MM.1S (cell line): ENCODE measurements at regions not wholly inside any gene's neighbourhood (a gene's known extent, or its start where the extent isn't known, plus 50 kb on each side); places are given as distances from the start of the nearest gene placed in this dataset.

ENCODE experiments used
- DNase-seq: peaks from one replicate; pipeline ENCODE4 v3.0.0-alpha.2; 2015
- H2AFZ ChIP-seq: fragments of 300-600 bp; sonication (generic); 2 replicates; pipeline ENCODE4 v1.6.0; 2016; ENCODE audit warnings: antibody characterized with exemption, low read length
- H3F3A ChIP-seq: fragments of 300-600 bp; sonication (generic); 2 replicates; pipeline ENCODE4 v1.6.1; 2016; ENCODE audit warnings: mild to moderate bottlenecking, antibody characterized with exemption, low read length, moderate library complexity, mixed read lengths; ENCODE audit not compliant: insufficient read depth
- H3K27ac ChIP-seq: fragments of 300-600 bp; sonication (generic); 2 replicates; pipeline ENCODE4 v1.5.1; 2016; ENCODE audit warnings: mild to moderate bottlenecking, low read length
- H3K27me3 ChIP-seq: fragments of 300-600 bp; sonication (generic); replicated peaks from 2 replicates; pipeline ENCODE4 v1.6.0; 2016; ENCODE audit warnings: low read length; ENCODE audit not compliant: insufficient read depth
- H3K36me3 ChIP-seq: fragments of 300-600 bp; sonication (generic); replicated peaks from 2 replicates; pipeline ENCODE4 v1.6.1; 2016; ENCODE audit warnings: mild to moderate bottlenecking, low read length, mixed read lengths; ENCODE audit not compliant: insufficient read depth
- H3K4me1 ChIP-seq: fragments of 300-600 bp; sonication (generic); 2 replicates; pipeline ENCODE4 v1.6.1; 2016; ENCODE audit warnings: low read length, mixed read lengths
- H3K4me2 ChIP-seq: fragments of 300-600 bp; sonication (generic); 2 replicates; pipeline ENCODE4 v1.6.0; 2016; ENCODE audit warnings: low read depth, low read length
- H3K4me3 ChIP-seq: fragments of 300-600 bp; sonication (generic); 2 replicates; pipeline ENCODE4 v1.5.1; 2016; ENCODE audit warnings: low read length, mixed read lengths
- H3K79me2 ChIP-seq: fragments of 300-600 bp; sonication (generic); 2 replicates; pipeline ENCODE4 v1.6.1; 2016; ENCODE audit warnings: mixed run types, low read length, mixed read lengths
- H3K9ac ChIP-seq: fragments of 300-600 bp; sonication (generic); 2 replicates; pipeline ENCODE4 v1.6.1; 2016; ENCODE audit warnings: low read length, mixed read lengths
- H3K9me2 ChIP-seq: fragments of 300-600 bp; sonication (generic); replicated peaks from 2 replicates; pipeline ENCODE4 v1.6.1; 2016; ENCODE audit warnings: mild to moderate bottlenecking, low read length, mixed read lengths; ENCODE audit not compliant: insufficient read depth
- H3K9me3 ChIP-seq: fragments of 300-600 bp; sonication (generic); replicated peaks from 2 replicates; pipeline ENCODE4 v1.6.1; 2016; ENCODE audit warnings: mild to moderate bottlenecking, low read length, mixed read lengths; ENCODE audit not compliant: insufficient read depth
- H4K20me1 ChIP-seq: fragments of 300-600 bp; sonication (generic); 2 replicates; pipeline ENCODE4 v1.6.1; 2016; ENCODE audit warnings: mild to moderate bottlenecking, low read length, moderate library complexity, mixed read lengths; ENCODE audit not compliant: insufficient read depth
- CTCF ChIP-seq: fragments of 300-600 bp; sonication (generic); IDR thresholded peaks from 2 replicates; pipeline ENCODE4 v1.5.1; 2016; ENCODE audit warnings: antibody characterized with exemption, low read length, mixed read lengths
- EZH2 ChIP-seq: fragments of 300-600 bp; sonication (generic); optimal IDR thresholded peaks from 2 replicates; pipeline ENCODE3; 2017; ENCODE audit warnings: low read depth, mild to moderate bottlenecking, antibody characterized with exemption, low read length, mixed read lengths
- EZH2phosphoT487 ChIP-seq: fragments of 300-600 bp; sonication (generic); IDR thresholded peaks from 2 replicates; pipeline ENCODE4 v1.6.1; 2018; ENCODE audit warnings: antibody characterized with exemption, low read length

- Histone ChIP-seq H3K9ac (no peak overlapping the region), H3K27me3 (peaks cover 25% of the 10 kb centered on the region), H3K27ac (no peak overlapping the region), H3K4me3 (no peak overlapping the region), H4K20me1 (no peaks in the 10 kb centered on the region), H3F3A (no peaks in the 10 kb centered on the region), H3K36me3 (no peaks in the 10 kb centered on the region), H3K9me2 (no peaks in the 10 kb centered on the region), H3K4me2 (no peak overlapping the region), H3K4me1 (0 out of 2 replicates have a peak, but pooled peaks cover 4% of the 10 kb centered on the region), H2AFZ (no peak overlapping the region), H3K9me3 (no peaks in the 10 kb centered on the region), H3K79me2 (no peaks in the 10 kb centered on the region)
- no peak for DNase-seq
- TF ChIP-seq EZH2phosphoT487 (no peak), CTCF (no peak), EZH2 (no peak)
Measured at GRCh38 chr12:93055221-93055620, 126.1 kb upstream of the EEA1 start.

- H3K27ac ChIP-seq, result no peak overlapping the region
- TF ChIP-seq CTCF (no peak), EZH2phosphoT487 (no peak), EZH2 (no peak)
- H4K20me1 ChIP-seq, result no peaks in the 10 kb centered on the region
- H3K9me2 ChIP-seq, result no peaks in the 10 kb centered on the region
- no peaks in the 10 kb centered on the region for H3K79me2 ChIP-seq
- H3K9me3 ChIP-seq, result no peaks in the 10 kb centered on the region
- no peaks in the 10 kb centered on the region for H3K36me3 ChIP-seq
- H3K27me3 ChIP-seq, result peaks cover 40% of the 10 kb centered on the region
- no peak overlapping the region for H3K4me2 ChIP-seq
- H3K4me1 ChIP-seq, result peaks cover 10% of the 10 kb centered on the region
- H2AFZ ChIP-seq, result no peak overlapping the region
- H3K4me3 ChIP-seq, result no peak overlapping the region
- H3K9ac ChIP-seq, result no peak overlapping the region
- DNase-seq, result no peak
- H3F3A ChIP-seq, result 0 out of 2 replicates have a peak, but pooled peaks cover 4% of the 10 kb centered on the region
Measured at GRCh38 chr12:93056971-93057535, 128.0 kb upstream of the EEA1 start.

- no peak for DNase-seq
- no peaks in the 10 kb centered on the region for H3K36me3 ChIP-seq
- H3K27me3 ChIP-seq, result peaks cover 52% of the 10 kb centered on the region
- H3K9me2 ChIP-seq, result no peaks in the 10 kb centered on the region
- H2AFZ ChIP-seq, result no peak overlapping the region
- 0 out of 2 replicates have a peak, but pooled peaks cover 4% of the 10 kb centered on the region for H3F3A ChIP-seq
- no peaks in the 10 kb centered on the region for H3K79me2 ChIP-seq
- no peak overlapping the region for H3K9ac ChIP-seq
- H3K4me1 ChIP-seq, result peaks cover 10% of the 10 kb centered on the region
- no peak overlapping the region for H3K4me2 ChIP-seq
- no peaks in the 10 kb centered on the region for H4K20me1 ChIP-seq
- no peak overlapping the region for H3K4me3 ChIP-seq
- no peak overlapping the region for H3K27ac ChIP-seq
- no peak for TF ChIP-seq EZH2
- H3K9me3 ChIP-seq, result no peaks in the 10 kb centered on the region
Measured at GRCh38 chr12:93058280-93058679, 129.2 kb upstream of the EEA1 start.

- Histone ChIP-seq H3K27me3 (peaks cover 61% of the 10 kb centered on the region), H3K36me3 (no peaks in the 10 kb centered on the region), H3K9ac (no peak overlapping the region), H3K27ac (no peak overlapping the region), H3K9me3 (no peaks in the 10 kb centered on the region), H3K79me2 (no peaks in the 10 kb centered on the region), H3F3A (0 out of 2 replicates have a peak, but pooled peaks cover 4% of the 10 kb centered on the region), H3K9me2 (no peaks in the 10 kb centered on the region), H3K4me2 (no peak overlapping the region), H3K4me1 (peaks cover 10% of the 10 kb centered on the region), H4K20me1 (no peaks in the 10 kb centered on the region), H2AFZ (no peak overlapping the region), H3K4me3 (no peak overlapping the region)
- TF ChIP-seq CTCF (no peak), EZH2 (no peak), EZH2phosphoT487 (no peak)
- no peak for DNase-seq
Measured at GRCh38 chr12:93059288-93059687, 130.2 kb upstream of the EEA1 start.
